B cell (primary cell): ENCODE measurements at regions not wholly inside any gene's neighbourhood (a gene's known extent, or its start where the extent isn't known, plus 50 kb on each side); places are given as distances from the start of the nearest gene placed in this dataset.

Experiments
- ATAC-seq: fragments of 200-7000 bp; cut with Tn5 transposase; one replicate; pipeline ENCODE4 v1.10.0; 2021; ENCODE audit warnings: low read depth, mild to moderate bottlenecking, moderate number of reproducible peaks, moderate library complexity
- CTCF ChIA-PET: fragments of 350-600 bp; sonication (Branson Sonifier 250); formaldehyde crosslinking; loops from one replicate; lab custom pipeline; 2021; ENCODE audit warnings: antibody characterized with exemption, inconsistent platforms; lab: Charles Lee
- POLR2A ChIA-PET: fragments of 350-600 bp; sonication (Branson Sonifier 250); formaldehyde crosslinking; loops from one replicate; lab custom pipeline; 2021; ENCODE audit warnings: antibody characterized with exemption; lab: Charles Lee
- DNase-seq: peaks from one replicate; pipeline ENCODE4 v3.0.0; 2013
- H2AFZ ChIP-seq: 2 replicates; pipeline ENCODE4 v1.6.1; 2012; ENCODE audit warnings: mild to moderate bottlenecking, low read depth, low read length; ENCODE audit not compliant: insufficient read depth, poor library complexity, severe bottlenecking
- H3K27ac ChIP-seq, 2 donors: 1 replicate in 1 of 2; 2 replicates in 1 of 2; pipeline ENCODE4 v1.5.1; 2012 to 2013; ENCODE audit warnings: low read length in 2 of 2, mild to moderate bottlenecking in 2 of 2, moderate library complexity in 1 of 2
- H3K27me3 ChIP-seq, 4 experiments: fragments of 200-600 bp in 1 of 4; sonication (generic) in 1 of 4; replicated peaks in 1 of 4; 1 replicate in 2 of 4; 2 replicates in 2 of 4; pipeline versions ENCODE4 v1.6.1 to v1.7.0; 2013 to 2016; ENCODE audit warnings: low read length in 3 of 4, mild to moderate bottlenecking in 2 of 4, mixed read lengths in 1 of 4, moderate library complexity in 1 of 4; ENCODE audit not compliant: insufficient read depth in 4 of 4, control insufficient read depth in 3 of 4; ENCODE audit errors: control extremely low read depth in 1 of 4
- H3K36me3 ChIP-seq, 2 experiments: replicated peaks in 1 of 2; 1 replicate in 1 of 2; 2 replicates in 1 of 2; pipeline versions ENCODE4 v1.6.1 to v1.7.1; 2013; ENCODE audit warnings: low read length in 1 of 2; ENCODE audit not compliant: insufficient read depth in 2 of 2, control insufficient read depth in 1 of 2; ENCODE audit errors: control extremely low read depth in 1 of 2, extremely low read depth in 1 of 2
- H3K4me1 ChIP-seq, 2 donors: fragments of 200-600 bp in 1 of 2; sonication (generic) in 1 of 2; 1 replicate in 1 of 2; 2 replicates in 1 of 2; pipeline versions ENCODE4 v1.5.1 to v1.6.1; 2013 to 2017; ENCODE audit warnings: low read length in 2 of 2; ENCODE audit not compliant: control insufficient read depth in 2 of 2, insufficient read depth in 2 of 2
- H3K4me2 ChIP-seq: replicated peaks from 2 replicates; pipeline ENCODE3; 2012; ENCODE audit warnings: mild to moderate bottlenecking, low read depth, low read length; ENCODE audit not compliant: poor library complexity, severe bottlenecking
- H3K4me3 ChIP-seq, 5 experiments: fragments of 200-600 bp in 1 of 5; sonication (generic) in 1 of 5; 1 replicate in 3 of 5; 2 replicates in 2 of 5; pipeline versions ENCODE4 v1.5.1 to v1.7.0; 2011 to 2016; ENCODE audit warnings: low read length in 4 of 5, mild to moderate bottlenecking in 4 of 5, low read depth in 2 of 5, control low read depth in 1 of 5, moderate library complexity in 1 of 5; ENCODE audit not compliant: insufficient read depth in 1 of 5; ENCODE audit errors: control extremely low read depth in 1 of 5, extremely low read depth in 1 of 5
- H3K79me2 ChIP-seq: fragments of 200-600 bp; sonication (generic); one replicate; pipeline ENCODE4 v1.6.0; 2016; ENCODE audit warnings: low read length; ENCODE audit not compliant: control insufficient read depth, insufficient read depth
- H3K9ac ChIP-seq: fragments of 200-600 bp; sonication (generic); 2 replicates; pipeline ENCODE4 v1.6.1; 2017; ENCODE audit warnings: mild to moderate bottlenecking, low read length, moderate library complexity
- H3K9me3 ChIP-seq, 3 donors: one replicate each; pipeline versions ENCODE4 v1.6.1 to v1.7.1; 2013; ENCODE audit warnings: low read length in 2 of 3; ENCODE audit not compliant: control insufficient read depth in 2 of 3, insufficient read depth in 1 of 3; ENCODE audit errors: control extremely low read depth in 1 of 3
- H4K20me1 ChIP-seq: 2 replicates; pipeline ENCODE4 v1.6.0; 2012; ENCODE audit warnings: mild to moderate bottlenecking, low read length; ENCODE audit not compliant: insufficient read depth, control insufficient read depth, poor library complexity, severe bottlenecking
- H3K27ac Mint-ChIP-seq: one replicate; pipeline ENCODE4 v1.8.0; 2021; ENCODE audit warnings: mixed read lengths
- H3K27me3 Mint-ChIP-seq: one replicate; pipeline ENCODE4 v1.8.0; 2021; ENCODE audit warnings: mixed read lengths
- H3K4me1 Mint-ChIP-seq: one replicate; pipeline ENCODE4 v1.8.0; 2021; ENCODE audit warnings: mixed read lengths
- H3K4me3 Mint-ChIP-seq: one replicate; pipeline ENCODE4 v1.8.0; 2021; ENCODE audit warnings: mixed read lengths
- H3K9me3 Mint-ChIP-seq: one replicate; pipeline ENCODE4 v1.8.0; 2022; ENCODE audit warnings: mixed read lengths; ENCODE audit not compliant: insufficient read depth
- EZH2 ChIP-seq: IDR thresholded peaks from 2 replicates; pipeline ENCODE4 v1.6.1; 2012; ENCODE audit warnings: borderline replicate concordance, low read depth, mild to moderate bottlenecking, moderate library complexity, low read length; ENCODE audit not compliant: insufficient read depth, poor library complexity, severe bottlenecking
- WGBS: methylation state at CpG from one replicate; pipeline ENCODE4 v1.1.5; 2013; ENCODE audit warnings: missing lambda C conversion rate; ENCODE audit not compliant: insufficient coverage; 5-methylcytosine and 5-hydroxymethylcytosine counted together
- intact Hi-C: fragments of 100-400 bp; cut with micrococcal nuclease; formaldehyde crosslinking; loops from one replicate; pipeline ENCODE4 v1.10.0; 2022
- TF ChIP-seq, protein P1 (sequence below): fragments of 200-600 bp; IDR thresholded peaks from one replicate; pipeline ENCODE4 v1.8.0; 2022; ENCODE audit warnings: antibody characterized with exemption, mild to moderate bottlenecking

DNA sequence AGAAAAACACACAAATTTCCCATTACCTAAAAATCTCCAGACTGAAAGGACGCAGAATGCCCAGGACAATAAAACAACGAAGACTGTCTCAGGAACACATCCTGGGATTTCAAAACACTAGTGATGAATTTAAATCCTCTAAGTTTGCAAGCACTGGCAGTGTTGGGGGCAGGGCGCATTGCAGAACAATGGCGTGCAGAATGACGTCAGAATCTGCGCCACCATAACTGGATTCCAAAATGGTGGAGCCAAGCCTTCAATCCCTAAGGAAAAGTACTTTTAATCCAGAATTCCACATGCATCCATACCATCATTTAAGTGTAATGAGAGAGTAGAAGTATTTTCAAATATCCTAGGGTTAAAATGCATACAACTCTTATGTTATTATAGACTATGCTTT lies 679.1 kb downstream of the TRIML1 start:
- Histone ChIP-seq H3K27ac (no peak overlapping the region), H3K27me3 (no peaks in the 10 kb centered on the region), H3K4me2 (no peak overlapping the region), H4K20me1 (no peaks in the 10 kb centered on the region), H3K9me3 (peaks cover 0 to 8% (median 0%) of the 10 kb centered on the region in 3 donors), H3K9ac (no peak overlapping the region), H3K36me3 (no peaks in the 10 kb centered on the region), H3K79me2 (no peaks in the 10 kb centered on the region), H2AFZ (no peak overlapping the region), H3K4me3 (no peak overlapping the region), H3K4me1 (no peaks in the 10 kb centered on the region)
- intact Hi-C loops: no loop called here
- DNase-seq (no peak), ATAC-seq (no peak)
- POLR2A ChIA-PET: no interaction called here
- CTCF ChIA-PET: no interaction called here
- WGBS: 100% methylated on average over 1 of the region's 6 CpGs
- TF ChIP-seq, protein P1, sequence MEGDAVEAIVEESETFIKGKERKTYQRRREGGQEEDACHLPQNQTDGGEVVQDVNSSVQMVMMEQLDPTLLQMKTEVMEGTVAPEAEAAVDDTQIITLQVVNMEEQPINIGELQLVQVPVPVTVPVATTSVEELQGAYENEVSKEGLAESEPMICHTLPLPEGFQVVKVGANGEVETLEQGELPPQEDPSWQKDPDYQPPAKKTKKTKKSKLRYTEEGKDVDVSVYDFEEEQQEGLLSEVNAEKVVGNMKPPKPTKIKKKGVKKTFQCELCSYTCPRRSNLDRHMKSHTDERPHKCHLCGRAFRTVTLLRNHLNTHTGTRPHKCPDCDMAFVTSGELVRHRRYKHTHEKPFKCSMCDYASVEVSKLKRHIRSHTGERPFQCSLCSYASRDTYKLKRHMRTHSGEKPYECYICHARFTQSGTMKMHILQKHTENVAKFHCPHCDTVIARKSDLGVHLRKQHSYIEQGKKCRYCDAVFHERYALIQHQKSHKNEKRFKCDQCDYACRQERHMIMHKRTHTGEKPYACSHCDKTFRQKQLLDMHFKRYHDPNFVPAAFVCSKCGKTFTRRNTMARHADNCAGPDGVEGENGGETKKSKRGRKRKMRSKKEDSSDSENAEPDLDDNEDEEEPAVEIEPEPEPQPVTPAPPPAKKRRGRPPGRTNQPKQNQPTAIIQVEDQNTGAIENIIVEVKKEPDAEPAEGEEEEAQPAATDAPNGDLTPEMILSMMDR: no peak
- TF ChIP-seq EZH2: no peak
- Mint-ChIP-seq H3K27ac (no peak overlapping the region), H3K4me3 (no peak overlapping the region), H3K4me1 (no peaks in the 10 kb centered on the region), H3K9me3 (peaks cover 3% of the 10 kb centered on the region), H3K27me3 (no peaks in the 10 kb centered on the region)

DNA sequence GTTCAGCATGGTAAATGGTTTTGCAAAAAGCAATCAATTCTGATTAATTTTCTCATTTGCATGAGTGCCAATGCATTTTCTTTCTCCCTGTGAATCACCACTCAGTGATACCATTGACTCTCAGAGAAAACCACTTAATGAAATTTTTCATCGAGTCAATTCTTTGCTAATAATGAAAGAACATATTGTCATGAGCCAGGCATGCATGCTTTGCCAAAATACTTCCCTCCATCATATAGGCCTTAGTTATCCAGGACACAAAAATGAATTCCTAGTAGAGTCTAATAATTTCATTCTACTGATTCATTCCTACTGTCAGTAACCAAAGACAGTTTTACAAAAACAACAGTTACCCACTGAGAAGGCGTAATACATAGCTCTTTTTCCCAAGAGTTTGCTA lies 680.0 kb downstream of the TRIML1 start:
- H3K4me3 ChIP-seq: no peak overlapping the region
- no peaks in the 10 kb centered on the region for H3K79me2 ChIP-seq
- no peaks in the 10 kb centered on the region for H4K20me1 ChIP-seq
- Mint-ChIP-seq H3K27ac (no peak overlapping the region), H3K4me3 (no peak overlapping the region), H3K4me1 (no peaks in the 10 kb centered on the region), H3K9me3 (no peaks in the 10 kb centered on the region), H3K27me3 (no peaks in the 10 kb centered on the region)
- intact Hi-C loops: no loop called here
- DNase-seq: no peak
- ATAC-seq: no peak
- CTCF ChIA-PET: no interaction called here
- no peak overlapping the region for H3K27ac ChIP-seq
- H3K36me3 ChIP-seq: no peaks in the 10 kb centered on the region
- POLR2A ChIA-PET: no interaction called here
- no peak overlapping the region for H2AFZ ChIP-seq
- no peaks in the 10 kb centered on the region for H3K4me1 ChIP-seq
- peaks cover 0 to 15% (median 0%) of the 10 kb centered on the region in 3 donors for H3K9me3 ChIP-seq
- no peak overlapping the region for H3K4me2 ChIP-seq
- no peak overlapping the region for H3K9ac ChIP-seq
- H3K27me3 ChIP-seq: no peaks in the 10 kb centered on the region
- no peak for TF ChIP-seq EZH2
- TF ChIP-seq, protein P1: no peak
- WGBS: no CpG with 5 or more reads among the region's 2 CpGs
